Duodenal mucosa (tissue), 2 donors: ENCODE measurements at regions not wholly inside any gene's neighbourhood (a gene's known extent, or its start where the extent isn't known, plus 50 kb on each side); places are given as distances from the start of the nearest gene placed in this dataset.

Source experiments
- H3K27ac ChIP-seq: one replicate; pipeline ENCODE4 v1.7.0; 2013; ENCODE audit warnings: low read depth, low read length
- H3K27me3 ChIP-seq, 2 donors: one replicate each; pipeline ENCODE4 v1.7.0; 2013; ENCODE audit warnings: low read length in 2 of 2, control low read depth in 1 of 2; ENCODE audit not compliant: insufficient read depth in 2 of 2, control insufficient read depth in 1 of 2
- H3K36me3 ChIP-seq, 2 donors: one replicate each; pipeline ENCODE4 v1.7.0; 2013; ENCODE audit warnings: low read length in 2 of 2, control low read depth in 1 of 2; ENCODE audit not compliant: insufficient read depth in 2 of 2, control insufficient read depth in 1 of 2
- H3K4me1 ChIP-seq, 2 donors: one replicate each; pipeline ENCODE4 v1.7.0; 2013; ENCODE audit warnings: low read length in 2 of 2, control low read depth in 1 of 2; ENCODE audit not compliant: insufficient read depth in 2 of 2, control insufficient read depth in 1 of 2
- H3K4me3 ChIP-seq, 2 donors: one replicate each; pipeline ENCODE4 v1.7.0; 2013; ENCODE audit warnings: low read length in 2 of 2, low read depth in 1 of 2
- H3K9ac ChIP-seq, 2 donors: one replicate each; pipeline ENCODE4 v1.7.0; 2013; ENCODE audit warnings: low read length in 2 of 2, low read depth in 1 of 2
- H3K9me3 ChIP-seq, 2 donors: one replicate each; pipeline ENCODE4 v1.7.0; 2013; ENCODE audit warnings: low read length in 2 of 2, control low read depth in 1 of 2; ENCODE audit not compliant: control insufficient read depth in 1 of 2

DNA sequence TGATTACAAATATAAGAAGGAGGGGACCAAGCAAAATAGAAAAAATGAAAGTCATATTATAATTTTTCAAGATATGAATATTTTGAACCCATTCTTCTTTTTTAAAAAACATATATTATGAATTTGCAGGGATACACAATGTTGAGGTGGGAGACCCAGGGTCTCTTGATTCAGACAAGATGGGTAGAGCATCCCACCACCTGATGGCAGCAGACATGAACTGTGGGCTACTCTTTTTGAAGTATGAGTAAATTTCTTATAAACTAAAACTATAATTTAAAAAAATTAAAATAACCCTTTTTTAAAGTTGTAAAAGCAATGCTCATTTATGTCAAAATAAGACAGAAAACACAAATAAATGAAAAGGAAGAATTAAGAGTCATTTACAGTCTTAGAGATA is 202.7 kb upstream of the PRICKLE1 start:
- H3K4me3 ChIP-seq, result no peak overlapping the region
- no peaks in the 10 kb centered on the region for H3K36me3 ChIP-seq
- no peaks in the 10 kb centered on the region for H3K9me3 ChIP-seq
- H3K4me1 ChIP-seq, result no peaks in the 10 kb centered on the region
- no peak overlapping the region for H3K27ac ChIP-seq
- H3K27me3 ChIP-seq, result no peaks in the 10 kb centered on the region
- no peak overlapping the region for H3K9ac ChIP-seq

GRCh38 chr12:42791399-42791798 is 201.9 kb upstream of the PRICKLE1 start:
- no peaks in the 10 kb centered on the region for H3K9me3 ChIP-seq
- H3K36me3 ChIP-seq, result no peaks in the 10 kb centered on the region
- H3K27me3 ChIP-seq, result no peaks in the 10 kb centered on the region
- H3K9ac ChIP-seq, result no peak overlapping the region
- no peak overlapping the region for H3K4me3 ChIP-seq
- H3K4me1 ChIP-seq, result no peaks in the 10 kb centered on the region
- H3K27ac ChIP-seq, result no peak overlapping the region

DNA sequence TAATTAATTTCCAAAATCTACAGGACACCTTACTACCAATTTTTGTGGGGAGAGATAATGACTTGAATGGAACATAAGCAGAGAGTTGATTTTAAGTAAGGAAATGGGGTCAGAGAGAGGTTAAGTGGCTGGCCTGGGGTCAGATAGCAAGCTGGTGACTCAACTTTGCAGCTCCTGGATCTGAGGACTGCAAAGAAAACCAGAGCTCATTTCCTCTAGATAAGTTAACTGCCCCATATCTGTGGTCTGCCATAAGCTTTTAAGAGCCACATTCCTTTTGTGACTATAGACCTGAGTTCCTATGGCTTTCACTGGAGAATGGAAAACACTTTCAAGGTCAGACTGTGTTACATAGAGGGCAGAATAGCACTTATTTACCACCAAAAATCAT is 201.2 kb upstream of the PRICKLE1 start:
- Histone ChIP-seq H3K27ac (no peak overlapping the region), H3K9ac (no peak overlapping the region), H3K36me3 (no peaks in the 10 kb centered on the region), H3K9me3 (no peaks in the 10 kb centered on the region), H3K4me1 (no peaks in the 10 kb centered on the region), H3K27me3 (no peaks in the 10 kb centered on the region), H3K4me3 (no peak overlapping the region)

- Histone ChIP-seq H3K27ac (no peak overlapping the region), H3K27me3 (no peaks in the 10 kb centered on the region), H3K36me3 (no peaks in the 10 kb centered on the region)
These were observed 200.5 kb upstream of the PRICKLE1 start for GRCh38 chr12:42789808-42790760.

DNA sequence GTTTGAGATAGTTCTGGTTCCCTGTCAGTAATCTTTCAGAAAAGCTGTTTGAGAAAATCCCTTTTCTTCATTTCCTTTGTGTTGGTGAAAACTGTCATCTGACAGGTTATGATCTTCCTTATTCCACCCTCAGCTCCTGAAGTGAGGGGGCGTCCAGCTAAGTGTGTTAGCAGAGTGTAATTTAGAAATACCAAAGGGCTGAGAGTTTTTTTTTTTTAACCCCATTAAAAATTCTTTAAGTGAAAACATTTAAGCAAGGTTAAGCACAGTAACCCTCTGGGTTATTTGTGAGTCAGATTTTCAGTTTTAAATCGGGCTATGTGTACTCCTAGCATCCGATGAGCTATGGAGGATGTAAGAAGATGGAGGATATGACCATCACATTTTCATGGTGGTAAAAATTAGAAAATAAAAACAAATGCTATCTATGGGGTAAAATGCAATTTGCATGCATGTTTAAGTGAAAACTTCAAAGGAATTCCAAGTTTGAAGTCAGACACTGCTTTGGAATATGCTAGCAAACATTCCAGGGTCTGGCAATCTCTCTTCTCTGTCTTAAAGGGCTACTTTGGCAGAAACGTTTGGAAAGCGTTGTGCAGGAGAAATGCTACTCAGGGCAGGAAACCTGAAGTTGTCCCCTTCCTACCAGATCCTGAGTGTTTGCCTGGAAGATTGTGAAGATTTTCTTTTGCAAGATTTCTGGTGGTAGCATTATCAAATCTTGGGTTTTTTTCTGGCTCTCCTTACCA is 197.0 kb upstream of the PRICKLE1 start:
- Histone ChIP-seq H3K27ac (no peak overlapping the region), H3K9ac (no peak overlapping the region), H3K4me3 (no peak overlapping the region), H3K4me1 (no peaks in the 10 kb centered on the region), H3K27me3 (no peaks in the 10 kb centered on the region), H3K36me3 (no peaks in the 10 kb centered on the region), H3K9me3 (no peaks in the 10 kb centered on the region)

More at GRCh38 chr12:42789808-42790760, 200.5 kb upstream of the PRICKLE1 start:
- Histone ChIP-seq H3K9ac (no peak overlapping the region), H3K4me3 (no peak overlapping the region), H3K4me1 (no peaks in the 10 kb centered on the region), H3K9me3 (no peaks in the 10 kb centered on the region)

DNA sequence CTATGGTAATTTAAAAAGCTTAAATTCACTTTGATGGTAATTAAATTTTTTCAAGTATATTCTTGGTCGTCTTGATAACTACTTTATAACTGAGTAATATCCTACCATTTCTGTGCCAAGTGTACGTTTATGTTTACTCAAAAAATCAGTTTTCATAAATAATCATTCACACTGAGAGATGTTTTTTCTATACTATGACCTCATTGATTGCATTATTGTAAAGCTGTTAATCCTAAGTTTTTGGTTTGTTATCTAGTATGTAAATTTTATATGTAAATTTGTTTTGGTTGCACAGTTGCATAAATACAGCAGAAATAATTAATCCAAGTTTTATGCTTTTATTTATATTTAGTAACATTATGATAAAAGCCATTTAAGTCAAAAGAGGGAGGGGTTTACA is 196.4 kb upstream of the PRICKLE1 start:
- Histone ChIP-seq H3K27me3 (no peaks in the 10 kb centered on the region), H3K36me3 (no peaks in the 10 kb centered on the region), H3K27ac (no peak overlapping the region), H3K4me3 (no peak overlapping the region), H3K9me3 (no peaks in the 10 kb centered on the region), H3K4me1 (no peaks in the 10 kb centered on the region), H3K9ac (no peak overlapping the region)

GRCh38 chr12:42780671-42781070 is 191.1 kb upstream of the PRICKLE1 start:
- Histone ChIP-seq H3K9me3 (no peaks in the 10 kb centered on the region), H3K36me3 (no peaks in the 10 kb centered on the region), H3K27ac (no peak overlapping the region), H3K4me3 (no peak overlapping the region), H3K9ac (no peak overlapping the region), H3K27me3 (no peaks in the 10 kb centered on the region), H3K4me1 (no peaks in the 10 kb centered on the region)

DNA sequence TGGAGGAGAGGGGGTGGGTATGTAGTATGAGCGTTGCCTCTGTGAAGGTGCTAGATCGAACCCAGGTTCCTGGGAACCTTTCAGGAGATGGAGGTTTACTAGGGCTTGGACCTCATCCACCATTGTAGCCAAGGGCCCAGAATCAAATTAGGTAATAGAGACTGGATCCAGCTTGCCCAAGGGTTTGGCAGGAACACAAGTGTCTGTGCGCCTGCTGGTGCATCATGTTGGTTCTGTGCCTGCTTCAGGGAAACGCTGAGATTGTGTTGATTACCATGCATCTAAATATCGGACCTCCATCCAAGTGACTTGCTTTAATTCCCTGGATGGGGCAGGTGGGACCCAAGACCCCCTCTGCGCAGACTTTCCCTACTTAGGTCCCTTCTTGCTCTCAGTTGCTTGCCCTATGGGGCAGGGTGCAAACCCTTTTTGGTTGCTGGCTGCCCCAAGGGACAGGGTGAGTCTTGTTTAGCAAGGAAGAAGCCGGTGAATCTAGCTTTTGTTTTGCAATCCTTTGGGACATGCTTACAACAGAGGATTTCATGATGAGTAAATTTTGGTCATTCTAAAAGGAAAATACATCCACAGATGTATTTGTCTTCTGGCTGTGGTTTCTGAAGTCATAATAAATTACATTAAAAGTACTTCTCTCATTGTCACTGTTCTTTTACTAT is 189.8 kb upstream of the PRICKLE1 start:
- H3K4me3 ChIP-seq, result no peak overlapping the region
- H3K36me3 ChIP-seq, result no peaks in the 10 kb centered on the region
- H3K9me3 ChIP-seq, result no peaks in the 10 kb centered on the region
- H3K9ac ChIP-seq, result no peak overlapping the region
- no peaks in the 10 kb centered on the region for H3K27me3 ChIP-seq
- no peaks in the 10 kb centered on the region for H3K4me1 ChIP-seq
- H3K27ac ChIP-seq, result no peak overlapping the region

GRCh38 chr12:42776396-42776795 is 186.8 kb upstream of the PRICKLE1 start:
- Histone ChIP-seq H3K9me3 (no peaks in the 10 kb centered on the region), H3K27me3 (no peaks in the 10 kb centered on the region), H3K4me3 (no peak overlapping the region), H3K36me3 (no peaks in the 10 kb centered on the region), H3K9ac (no peak overlapping the region), H3K4me1 (no peaks in the 10 kb centered on the region), H3K27ac (no peak overlapping the region)

- Histone ChIP-seq H3K4me1 (no peaks in the 10 kb centered on the region), H3K36me3 (no peaks in the 10 kb centered on the region), H3K9ac (no peak overlapping the region), H3K9me3 (no peaks in the 10 kb centered on the region), H3K4me3 (no peak overlapping the region), H3K27ac (no peak overlapping the region), H3K27me3 (no peaks in the 10 kb centered on the region)
These were observed 184.7 kb upstream of the PRICKLE1 start for GRCh38 chr12:42774238-42774637.
